Tibial nerve (tissue), 4 donors: ENCODE measurements at regions not wholly inside any gene's neighbourhood (a gene's known extent, or its start where the extent isn't known, plus 50 kb on each side); places are given as distances from the start of the nearest gene placed in this dataset.

Experiments used
- DNase-seq, 2 donors: peaks; one replicate each; pipeline ENCODE4 v3.0.0-alpha.2; 2019; ENCODE audit warnings: low spot score in 2 of 2
- H3K27ac ChIP-seq, 4 donors: fragments of 200-600 bp; sonication (generic) in 3 of 4; one replicate each; pipeline ENCODE4 v1.5.1; 2017 to 2019; ENCODE audit warnings: mild to moderate bottlenecking in 1 of 4
- H3K27me3 ChIP-seq, 2 donors: fragments of 200-600 bp; sonication (generic) in 1 of 2; one replicate each; pipeline versions ENCODE4 v1.5.1 to v1.6.0; 2017 to 2019
- H3K36me3 ChIP-seq, 3 donors: fragments of 200-600 bp; sonication (generic); one replicate each; pipeline ENCODE4 v1.5.1; 2018 to 2019
- H3K4me1 ChIP-seq, 4 donors: fragments of 200-600 bp; sonication (generic) in 3 of 4; one replicate each; pipeline ENCODE4 v1.5.1; 2017 to 2019
- H3K4me3 ChIP-seq, 4 donors: fragments of 200-600 bp; sonication (generic) in 3 of 4; one replicate each; pipeline ENCODE4 v1.5.1; 2017 to 2019; ENCODE audit warnings: mild to moderate bottlenecking in 1 of 4, moderate library complexity in 1 of 4
- H3K9me3 ChIP-seq, 4 donors: fragments of 200-600 bp; sonication (generic) in 3 of 4; one replicate each; pipeline ENCODE4 v1.5.1; 2017 to 2019
- EP300 ChIP-seq, 2 donors: sonication (generic); formaldehyde crosslinking; IDR thresholded peaks; one replicate each; pipeline ENCODE4 v1.6.1; 2017; ENCODE audit warnings: antibody characterized with exemption in 2 of 2, mild to moderate bottlenecking in 1 of 2
- POLR2A ChIP-seq, 2 donors: fragments of 450-650 bp; IDR thresholded peaks; one replicate each; pipeline ENCODE4 v1.6.1; 2017; ENCODE audit warnings: antibody characterized with exemption in 2 of 2, mild to moderate bottlenecking in 2 of 2, moderate library complexity in 2 of 2
- WGBS, 2 donors: methylation state at CpG; one replicate each; pipeline ENCODE4 v1.1.5; 2018; 5-methylcytosine and 5-hydroxymethylcytosine counted together
- TF ChIP-seq, protein P1 (sequence below), 5 experiments: fragments of 200-600 bp in 3 of 5; fragments of 450-650 bp in 2 of 5; sonication (generic) in 3 of 5; IDR thresholded peaks; one replicate each; pipeline ENCODE4 v1.5.1; 2016 to 2019; ENCODE audit warnings: antibody characterized with exemption in 5 of 5, mild to moderate bottlenecking in 3 of 5, moderate library complexity in 2 of 5

DNA sequence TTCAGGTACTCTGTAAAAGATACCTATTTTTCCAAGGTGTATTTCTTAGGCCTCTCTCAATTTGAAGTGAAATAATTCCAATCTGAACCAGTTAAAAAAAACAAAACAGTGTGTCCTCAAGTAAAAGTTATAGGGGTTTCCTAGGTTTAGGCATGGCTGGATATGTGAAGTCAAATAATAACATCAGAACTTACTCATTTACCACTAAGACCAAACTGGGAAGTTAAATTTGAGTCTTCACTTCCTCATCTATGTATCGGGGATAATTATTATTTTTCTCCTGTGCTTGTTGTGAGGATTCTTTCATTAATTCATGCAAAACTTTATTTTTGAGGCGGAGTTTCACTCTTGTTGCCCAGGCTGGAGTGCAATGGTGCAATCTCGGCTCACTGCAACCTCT, 86.2 kb upstream of the PTPRK start:
- no peak for DNase-seq

DNA sequence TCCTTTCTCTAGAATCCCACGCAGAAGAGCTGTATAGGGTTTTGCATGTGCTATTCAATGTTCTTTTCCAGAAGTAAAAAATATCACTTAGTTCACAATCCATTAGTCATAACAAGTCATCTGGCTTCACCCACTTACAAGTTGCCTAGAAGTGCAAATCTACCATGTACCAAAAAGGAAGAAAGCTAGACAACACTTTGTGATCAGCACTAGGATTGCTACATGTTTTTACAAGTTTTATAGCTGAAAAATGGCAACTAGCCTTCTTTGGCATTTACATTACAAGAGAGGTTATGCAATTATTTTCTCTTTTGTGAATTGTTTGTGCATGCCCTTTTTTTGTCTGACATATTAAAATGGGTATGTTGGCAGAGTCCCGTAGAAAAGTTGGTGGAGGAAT, 85.6 kb upstream of the PTPRK start:
- TF ChIP-seq, protein P1, sequence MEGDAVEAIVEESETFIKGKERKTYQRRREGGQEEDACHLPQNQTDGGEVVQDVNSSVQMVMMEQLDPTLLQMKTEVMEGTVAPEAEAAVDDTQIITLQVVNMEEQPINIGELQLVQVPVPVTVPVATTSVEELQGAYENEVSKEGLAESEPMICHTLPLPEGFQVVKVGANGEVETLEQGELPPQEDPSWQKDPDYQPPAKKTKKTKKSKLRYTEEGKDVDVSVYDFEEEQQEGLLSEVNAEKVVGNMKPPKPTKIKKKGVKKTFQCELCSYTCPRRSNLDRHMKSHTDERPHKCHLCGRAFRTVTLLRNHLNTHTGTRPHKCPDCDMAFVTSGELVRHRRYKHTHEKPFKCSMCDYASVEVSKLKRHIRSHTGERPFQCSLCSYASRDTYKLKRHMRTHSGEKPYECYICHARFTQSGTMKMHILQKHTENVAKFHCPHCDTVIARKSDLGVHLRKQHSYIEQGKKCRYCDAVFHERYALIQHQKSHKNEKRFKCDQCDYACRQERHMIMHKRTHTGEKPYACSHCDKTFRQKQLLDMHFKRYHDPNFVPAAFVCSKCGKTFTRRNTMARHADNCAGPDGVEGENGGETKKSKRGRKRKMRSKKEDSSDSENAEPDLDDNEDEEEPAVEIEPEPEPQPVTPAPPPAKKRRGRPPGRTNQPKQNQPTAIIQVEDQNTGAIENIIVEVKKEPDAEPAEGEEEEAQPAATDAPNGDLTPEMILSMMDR (IDR thresholded peaks at IDR 0.05) = no peak
- no peak for TF ChIP-seq POLR2A (IDR thresholded peaks at IDR 0.05)
- no peak for TF ChIP-seq EP300 (IDR thresholded peaks at IDR 0.05)
- 66 to 72% methylated on average over 2 of the region's 2 CpGs for WGBS, 2 donors
- H3K36me3 ChIP-seq = no peaks in the 10 kb centered on the region
- H3K4me3 ChIP-seq = no peak overlapping the region
- H3K4me1 ChIP-seq = no peaks in the 10 kb centered on the region
- no peaks in the 10 kb centered on the region for H3K9me3 ChIP-seq
- H3K27ac ChIP-seq = no peak overlapping the region
- H3K27me3 ChIP-seq = no peaks in the 10 kb centered on the region
- DNase-seq = no peak

More for the DNA sequence above, 86.2 kb upstream of the PTPRK start:
- no peaks in the 10 kb centered on the region for H3K27me3 ChIP-seq
- H3K36me3 ChIP-seq = no peaks in the 10 kb centered on the region
- no peaks in the 10 kb centered on the region for H3K9me3 ChIP-seq
- H3K4me3 ChIP-seq = no peak overlapping the region
- H3K4me1 ChIP-seq = no peaks in the 10 kb centered on the region
- H3K27ac ChIP-seq = no peak overlapping the region
- TF ChIP-seq, protein P1 (IDR thresholded peaks at IDR 0.05) = no peak
- 90 to 96% methylated on average over 3 of the region's 3 CpGs for WGBS, 2 donors

DNA sequence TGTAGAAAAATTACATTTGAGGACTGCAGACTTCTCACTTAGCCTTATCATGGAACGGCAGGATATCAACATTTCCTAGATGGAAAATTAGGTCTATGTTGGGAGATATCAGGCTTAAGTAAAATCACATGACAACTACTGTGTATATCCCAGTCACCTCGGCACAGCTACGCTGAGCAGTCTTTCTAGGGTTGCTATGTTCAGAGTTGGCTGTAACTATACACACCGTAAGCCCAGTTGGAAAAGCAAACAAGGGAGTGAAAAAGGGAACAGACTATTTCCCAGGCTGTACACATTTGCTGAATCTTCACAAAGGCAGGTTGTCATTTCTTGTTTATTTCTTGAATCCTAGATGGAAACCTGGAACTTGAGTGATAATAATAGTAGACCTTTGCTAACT, 80.7 kb upstream of the PTPRK start:
- Histone ChIP-seq H3K27ac (no peak overlapping the region), H3K9me3 (no peaks in the 10 kb centered on the region), H3K27me3 (no peaks in the 10 kb centered on the region), H3K4me3 (no peak overlapping the region), H3K36me3 (no peaks in the 10 kb centered on the region), H3K4me1 (no peaks in the 10 kb centered on the region)
- 84 to 87% methylated on average over 4 of the region's 4 CpGs for WGBS, 2 donors
- TF ChIP-seq POLR2A (IDR thresholded peaks at IDR 0.05) (no peak), EP300 (IDR thresholded peaks at IDR 0.05) (no peak)
- TF ChIP-seq, protein P1 (IDR thresholded peaks at IDR 0.05) = no peak
- no peak for DNase-seq

DNA sequence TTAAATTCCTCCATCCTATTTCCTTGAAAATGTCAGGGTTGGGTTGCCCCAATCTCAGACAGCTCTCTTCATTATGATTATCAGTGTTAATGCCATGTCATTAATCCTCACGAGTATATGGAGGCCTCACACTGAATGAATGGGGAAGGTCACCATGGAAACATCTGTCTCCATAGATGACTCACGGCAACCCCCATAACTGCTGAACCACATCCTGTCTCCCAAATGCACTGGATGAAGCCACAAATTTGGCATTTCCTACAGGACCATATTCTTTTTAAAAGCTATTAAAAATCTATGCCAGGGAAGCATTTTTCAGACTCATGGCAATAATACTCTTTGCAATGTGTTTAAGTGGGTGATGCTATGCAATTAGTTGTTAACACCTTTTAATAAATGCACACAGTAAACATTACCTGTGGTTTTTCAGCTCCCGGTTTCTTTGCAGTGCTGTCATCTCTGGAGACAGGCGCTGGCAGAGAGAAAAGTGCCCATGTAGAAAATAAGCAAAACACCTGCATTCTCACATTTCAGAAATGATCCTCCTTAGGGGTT, 80.1 kb upstream of the PTPRK start:
- H3K9me3 ChIP-seq = no peaks in the 10 kb centered on the region
- no peak overlapping the region for H3K4me3 ChIP-seq
- H3K27ac ChIP-seq = no peak overlapping the region
- no peak for DNase-seq
- 43 to 44% methylated on average over 4 of the region's 4 CpGs for WGBS, 2 donors
- no peaks in the 10 kb centered on the region for H3K36me3 ChIP-seq
- H3K27me3 ChIP-seq = no peaks in the 10 kb centered on the region
- no peaks in the 10 kb centered on the region for H3K4me1 ChIP-seq
- TF ChIP-seq, protein P1 (IDR thresholded peaks at IDR 0.05) = no peak
- TF ChIP-seq EP300 (IDR thresholded peaks at IDR 0.05) = no peak

DNA sequence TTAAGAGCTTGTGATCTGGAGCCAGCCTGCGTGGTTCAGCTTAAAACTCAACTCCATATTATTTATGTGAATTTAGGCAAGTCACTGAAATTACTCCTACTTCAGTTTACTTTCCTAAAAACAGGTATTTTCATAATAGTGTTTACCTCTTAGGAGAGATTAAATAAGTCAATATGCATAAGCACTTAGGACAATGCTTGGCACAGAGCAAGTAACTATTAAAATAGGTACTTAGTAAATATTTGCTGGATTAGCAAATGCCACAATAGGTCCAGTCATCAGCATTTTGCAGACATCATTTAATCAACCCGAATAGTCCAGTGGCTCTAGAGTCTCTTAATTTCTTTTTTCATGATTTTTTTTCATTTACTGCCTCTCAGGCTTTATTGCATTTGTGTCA, 78.6 kb upstream of the PTPRK start:
- no peak overlapping the region for H3K4me3 ChIP-seq
- DNase-seq = no peak
- no peaks in the 10 kb centered on the region for H3K27me3 ChIP-seq
- H3K27ac ChIP-seq = no peak overlapping the region
- no peaks in the 10 kb centered on the region for H3K4me1 ChIP-seq
- no peaks in the 10 kb centered on the region for H3K9me3 ChIP-seq
- 67 to 71% methylated on average over 2 of the region's 2 CpGs for WGBS, 2 donors
- TF ChIP-seq EP300 (IDR thresholded peaks at IDR 0.05) (no peak), POLR2A (IDR thresholded peaks at IDR 0.05) (no peak)
- TF ChIP-seq, protein P1 (IDR thresholded peaks at IDR 0.05) = no peak
- no peaks in the 10 kb centered on the region for H3K36me3 ChIP-seq
